ENCODE measurements at regions not wholly inside any gene's neighbourhood (a gene's known extent, or its start where the extent isn't known, plus 50 kb on each side); places are given as distances from the start of the nearest gene placed in this dataset.

DNA sequence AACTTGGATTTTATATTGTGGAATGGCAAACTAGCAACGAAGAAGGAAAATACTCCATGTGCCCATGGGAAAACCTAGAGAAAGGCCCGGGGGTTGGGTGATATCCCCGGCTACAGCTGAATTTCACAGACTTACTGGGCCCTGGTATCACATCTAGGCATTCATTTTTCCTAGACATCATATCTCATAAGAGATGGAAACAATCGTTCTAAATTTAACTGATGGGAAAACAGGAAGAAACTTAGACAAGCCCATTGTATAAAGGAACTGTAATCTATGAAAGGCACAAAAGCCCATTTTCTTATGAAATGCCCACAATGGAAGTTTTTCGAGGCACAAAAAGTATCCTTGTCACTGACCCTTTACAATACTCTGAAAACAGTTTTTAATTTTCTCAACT is 407.9 kb upstream of the LYPLAL1 start:
- H3K9me3 Mint-ChIP-seq, result no peaks in the 10 kb centered on the region
- H3K4me3 Mint-ChIP-seq (ENCODE audit: low read depth), result no peak overlapping the region
- DNase-seq (ENCODE audit: low spot score), result no peak
- H3K27ac Mint-ChIP-seq, result no peak overlapping the region
- no peaks in the 10 kb centered on the region for H3K27me3 Mint-ChIP-seq (ENCODE audit: low read depth)
- intact Hi-C loops (cut with micrococcal nuclease), result no loop called here
- no peaks in the 10 kb centered on the region for H3K36me3 Mint-ChIP-seq (ENCODE audit: low read depth)
- no peaks in the 10 kb centered on the region for H3K4me1 Mint-ChIP-seq (ENCODE audit: low read depth)

DNA sequence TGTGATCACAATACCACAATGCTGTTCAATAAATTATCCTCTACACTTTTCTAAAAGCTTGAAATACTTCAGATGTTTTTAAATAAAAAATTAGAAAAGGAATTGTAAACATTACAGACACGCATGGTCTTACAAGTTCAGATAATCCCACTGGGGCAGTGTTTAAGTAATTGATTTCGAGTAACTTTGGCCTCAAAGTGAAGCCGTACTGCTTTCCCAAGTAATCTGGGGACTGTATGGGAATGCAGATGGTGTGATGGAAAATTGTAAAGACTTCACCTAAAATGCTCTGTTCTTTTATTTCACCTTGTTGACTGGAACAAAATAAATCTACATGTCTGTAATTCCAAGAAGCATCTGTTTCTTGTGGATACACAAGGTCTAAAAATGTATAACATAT is 401.7 kb upstream of the LYPLAL1 start:
- no peak overlapping the region for H3K27ac Mint-ChIP-seq
- intact Hi-C loops (cut with micrococcal nuclease), result no loop called here
- no peak for DNase-seq (ENCODE audit: low spot score)
- H3K4me3 Mint-ChIP-seq (ENCODE audit: low read depth), result no peak overlapping the region
- H3K27me3 Mint-ChIP-seq (ENCODE audit: low read depth), result no peaks in the 10 kb centered on the region
- no peaks in the 10 kb centered on the region for H3K9me3 Mint-ChIP-seq
- no peaks in the 10 kb centered on the region for H3K36me3 Mint-ChIP-seq (ENCODE audit: low read depth)
- no peaks in the 10 kb centered on the region for H3K4me1 Mint-ChIP-seq (ENCODE audit: low read depth)

DNA sequence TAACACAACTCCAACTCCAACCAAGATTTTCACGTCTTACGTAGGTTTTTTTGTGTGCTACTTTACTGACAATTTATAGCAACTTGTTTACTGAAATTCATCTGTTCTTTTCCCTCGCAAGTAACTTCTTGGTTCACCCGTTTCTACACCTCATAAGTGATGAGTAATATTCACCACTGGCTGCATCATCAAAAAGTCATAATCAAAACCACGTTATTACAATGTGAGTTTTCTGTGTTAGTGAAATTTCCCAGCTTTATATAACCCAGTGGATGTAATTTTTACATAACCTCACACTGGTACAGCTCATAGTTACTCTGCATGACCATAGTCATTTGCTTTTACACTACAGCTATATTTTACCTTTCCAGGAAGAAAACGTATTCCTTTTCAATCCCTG is 401.1 kb upstream of the LYPLAL1 start:
- Mint-ChIP-seq H3K36me3 (ENCODE audit: low read depth) (no peaks in the 10 kb centered on the region), H3K4me3 (ENCODE audit: low read depth) (no peak overlapping the region), H3K27ac (no peak overlapping the region), H3K4me1 (ENCODE audit: low read depth) (no peaks in the 10 kb centered on the region), H3K9me3 (no peaks in the 10 kb centered on the region), H3K27me3 (ENCODE audit: low read depth) (no peaks in the 10 kb centered on the region)
- intact Hi-C loops (cut with micrococcal nuclease), result no loop called here
- no peak for DNase-seq (ENCODE audit: low spot score)

DNA sequence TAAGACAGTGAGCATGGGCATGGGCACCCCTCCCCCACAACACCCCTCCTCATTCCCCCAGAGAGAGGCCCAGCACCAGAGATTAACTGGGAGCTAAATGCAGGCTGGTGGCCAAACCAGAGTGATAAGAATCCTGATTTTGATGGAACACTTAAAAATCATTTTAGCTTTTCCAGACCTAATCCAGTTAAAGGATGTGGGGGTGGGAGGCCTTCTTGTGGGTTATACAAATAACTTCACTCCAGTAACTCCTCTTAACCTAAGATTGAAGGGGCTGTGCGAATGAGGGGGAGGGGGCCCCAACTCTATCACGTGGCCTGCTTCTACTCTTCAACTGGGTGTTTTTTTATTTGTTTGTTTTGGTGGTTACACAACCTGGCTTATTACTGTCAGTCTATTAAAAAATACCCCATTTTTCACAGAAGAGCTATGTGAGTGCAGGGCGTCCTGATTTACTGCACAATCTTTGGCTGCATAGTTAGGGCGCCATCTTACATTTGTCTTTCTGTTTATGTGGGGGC is 398.1 kb upstream of the LYPLAL1 start:
- H3K4me3 Mint-ChIP-seq (ENCODE audit: low read depth), result no peak overlapping the region
- H3K4me1 Mint-ChIP-seq (ENCODE audit: low read depth), result no peaks in the 10 kb centered on the region
- DNase-seq (ENCODE audit: low spot score), result no peak
- H3K9me3 Mint-ChIP-seq, result no peaks in the 10 kb centered on the region
- H3K27me3 Mint-ChIP-seq (ENCODE audit: low read depth), result no peaks in the 10 kb centered on the region
- intact Hi-C loops (cut with micrococcal nuclease), result no loop called here
- H3K36me3 Mint-ChIP-seq (ENCODE audit: low read depth), result no peaks in the 10 kb centered on the region
- H3K27ac Mint-ChIP-seq, result no peak overlapping the region

DNA sequence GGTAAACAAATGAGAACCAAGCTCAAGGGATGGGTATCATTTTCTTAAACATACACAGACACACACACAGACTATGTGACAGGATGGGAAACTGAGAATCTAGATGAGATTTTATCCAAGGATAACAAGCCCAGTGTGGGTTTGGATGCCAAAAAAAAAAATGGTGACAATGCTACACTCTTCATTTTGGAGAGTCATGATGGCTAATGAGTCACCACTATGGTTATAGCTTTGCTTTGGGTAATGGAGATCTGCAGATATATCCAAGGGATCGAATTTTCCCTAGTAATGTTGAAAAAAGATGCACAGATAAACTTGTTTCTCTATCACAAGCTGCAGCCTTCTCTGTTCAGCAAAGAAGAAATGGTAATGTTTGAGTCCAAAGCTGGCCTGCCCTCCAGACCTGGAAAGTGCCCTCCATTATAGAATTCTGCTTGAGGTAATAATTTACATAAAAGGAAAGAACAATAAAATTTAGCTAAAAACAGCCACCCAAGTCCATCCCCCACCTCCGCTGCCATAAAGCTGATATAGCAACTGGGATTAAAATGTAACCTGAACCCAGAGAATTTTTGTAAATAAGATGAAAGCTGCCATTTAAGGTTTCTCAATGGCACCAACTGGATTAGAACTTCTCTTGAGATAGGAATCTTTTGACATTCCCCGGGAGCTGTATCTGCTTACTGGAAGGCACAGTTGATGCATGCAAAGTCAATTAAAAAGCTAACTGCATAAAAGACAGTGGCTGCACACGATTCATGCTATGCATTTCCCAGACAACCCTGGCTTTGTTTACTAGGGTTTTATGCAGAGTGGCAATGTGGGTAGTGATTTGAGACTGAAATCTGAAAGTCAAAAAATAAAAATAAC is 395.2 kb upstream of the LYPLAL1 start:
- Mint-ChIP-seq H3K9me3 (no peaks in the 10 kb centered on the region), H3K4me3 (ENCODE audit: low read depth) (no peak overlapping the region), H3K4me1 (ENCODE audit: low read depth) (no peaks in the 10 kb centered on the region), H3K27ac (no peak overlapping the region), H3K27me3 (ENCODE audit: low read depth) (no peaks in the 10 kb centered on the region), H3K36me3 (ENCODE audit: low read depth) (no peaks in the 10 kb centered on the region)
- no peak for DNase-seq (ENCODE audit: low spot score)
- intact Hi-C loops (cut with micrococcal nuclease), result no loop called here

DNA sequence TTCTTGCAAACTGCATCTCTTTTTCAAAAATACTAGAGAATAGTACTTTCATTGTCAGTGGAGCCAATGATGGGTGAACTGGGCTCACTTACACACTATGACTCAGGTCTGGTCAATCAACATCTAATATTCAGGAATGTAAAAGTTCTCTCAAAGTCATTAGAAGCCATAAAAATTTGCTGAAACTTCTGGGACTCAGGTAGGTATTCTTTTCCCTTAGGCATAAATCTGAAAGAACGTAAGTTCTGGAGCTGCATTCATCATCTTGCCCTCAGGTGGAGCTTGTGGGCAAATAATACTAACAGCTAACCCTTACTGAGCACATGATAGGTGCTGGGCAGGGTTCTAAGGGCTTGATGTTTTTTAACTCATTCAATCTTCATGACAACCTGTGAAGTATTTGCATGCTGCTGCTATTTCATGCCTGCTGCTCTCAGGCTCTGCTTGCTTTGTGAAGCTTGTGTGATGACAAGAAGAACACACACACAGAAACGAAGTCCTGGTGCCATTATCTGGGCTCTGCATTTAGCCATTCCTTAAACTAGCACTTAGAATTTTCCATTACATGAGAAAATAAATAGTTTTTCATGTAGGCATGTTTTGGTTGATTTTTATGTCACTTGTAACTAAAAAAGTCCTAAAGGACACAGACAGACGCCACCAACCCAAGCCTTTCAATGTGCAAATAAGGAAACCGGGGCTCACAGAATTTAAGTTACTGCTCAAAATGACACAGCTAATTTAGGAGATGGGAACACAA is 394.2 kb upstream of the LYPLAL1 start:
- no peak for DNase-seq (ENCODE audit: low spot score)
- Mint-ChIP-seq H3K36me3 (ENCODE audit: low read depth) (no peaks in the 10 kb centered on the region), H3K27ac (no peak overlapping the region), H3K9me3 (no peaks in the 10 kb centered on the region), H3K4me1 (ENCODE audit: low read depth) (no peaks in the 10 kb centered on the region), H3K27me3 (ENCODE audit: low read depth) (no peaks in the 10 kb centered on the region), H3K4me3 (ENCODE audit: low read depth) (no peak overlapping the region)
- intact Hi-C loops (cut with micrococcal nuclease), result no loop called here

DNA sequence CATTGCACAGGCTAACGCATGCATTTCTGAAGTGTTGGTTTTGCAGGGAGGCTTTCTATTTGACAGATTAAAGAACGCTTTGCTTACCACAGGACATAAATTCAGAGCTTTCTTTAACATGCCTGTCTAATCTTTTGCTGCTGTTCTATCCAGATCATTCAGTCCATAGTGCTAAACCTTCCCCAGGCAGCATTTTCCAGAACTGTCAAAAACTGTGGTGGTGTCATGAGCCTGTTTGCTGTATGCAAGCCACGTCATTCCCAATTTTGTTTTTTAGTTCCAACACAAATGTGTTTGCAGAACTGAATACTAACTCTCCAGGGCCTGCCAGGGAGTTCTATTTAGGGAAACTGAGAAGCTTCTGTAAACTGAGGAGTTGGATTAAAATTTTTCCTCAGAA is 390.5 kb upstream of the LYPLAL1 start:
- no peak overlapping the region for H3K4me3 Mint-ChIP-seq (ENCODE audit: low read depth)
- H3K4me1 Mint-ChIP-seq (ENCODE audit: low read depth), result no peaks in the 10 kb centered on the region
- H3K27ac Mint-ChIP-seq, result no peak overlapping the region
- DNase-seq (ENCODE audit: low spot score), result no peak
- no peaks in the 10 kb centered on the region for H3K36me3 Mint-ChIP-seq (ENCODE audit: low read depth)
- no peaks in the 10 kb centered on the region for H3K27me3 Mint-ChIP-seq (ENCODE audit: low read depth)
- no peaks in the 10 kb centered on the region for H3K9me3 Mint-ChIP-seq
- intact Hi-C loops (cut with micrococcal nuclease), result no loop called here

DNA sequence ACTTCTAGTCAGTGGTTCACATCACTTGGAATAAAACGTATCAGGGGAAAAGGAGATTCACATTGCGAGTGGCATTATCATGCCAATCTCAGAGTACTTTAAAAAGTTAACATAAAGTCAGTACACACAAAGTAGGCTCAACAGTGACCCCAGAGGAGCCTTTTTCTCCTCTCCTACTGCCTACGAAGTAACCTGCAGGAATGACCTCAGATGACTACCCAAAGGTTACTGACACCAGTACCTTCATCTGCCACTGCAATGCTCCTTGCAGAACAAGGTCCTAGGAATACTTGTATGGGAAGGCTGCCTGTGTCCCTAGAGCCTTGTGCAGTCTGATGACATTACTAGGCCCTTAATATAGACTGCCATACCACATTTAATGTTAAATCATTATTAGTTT is 389.8 kb upstream of the LYPLAL1 start:
- no peak overlapping the region for H3K4me3 Mint-ChIP-seq (ENCODE audit: low read depth)
- H3K27me3 Mint-ChIP-seq (ENCODE audit: low read depth), result no peaks in the 10 kb centered on the region
- no peak for DNase-seq (ENCODE audit: low spot score)
- intact Hi-C loops (cut with micrococcal nuclease), result no loop called here
- H3K27ac Mint-ChIP-seq, result no peak overlapping the region
- no peaks in the 10 kb centered on the region for H3K4me1 Mint-ChIP-seq (ENCODE audit: low read depth)
- H3K9me3 Mint-ChIP-seq, result no peaks in the 10 kb centered on the region
- no peaks in the 10 kb centered on the region for H3K36me3 Mint-ChIP-seq (ENCODE audit: low read depth)

DNA sequence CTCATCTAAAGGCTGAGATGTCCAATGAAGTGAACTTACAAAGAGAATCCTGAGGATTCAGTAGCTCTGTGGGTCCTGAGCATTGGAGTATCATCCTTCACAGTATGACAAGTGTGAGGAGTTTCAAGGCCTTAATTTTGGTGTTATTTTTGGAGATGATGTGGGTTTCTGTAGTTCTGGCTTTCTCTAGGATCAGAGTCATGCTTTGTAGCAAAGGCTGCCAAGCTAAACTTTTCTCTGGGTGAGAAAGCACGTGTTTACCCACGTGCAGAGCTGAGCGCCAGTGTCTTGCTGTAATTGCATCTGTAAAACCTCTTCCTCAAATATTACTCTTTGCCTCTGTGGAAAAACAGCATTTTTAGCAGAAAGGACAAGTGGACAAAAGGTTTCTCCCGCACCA is 387.8 kb upstream of the LYPLAL1 start:
- H3K27ac Mint-ChIP-seq, result no peak overlapping the region

DNA sequence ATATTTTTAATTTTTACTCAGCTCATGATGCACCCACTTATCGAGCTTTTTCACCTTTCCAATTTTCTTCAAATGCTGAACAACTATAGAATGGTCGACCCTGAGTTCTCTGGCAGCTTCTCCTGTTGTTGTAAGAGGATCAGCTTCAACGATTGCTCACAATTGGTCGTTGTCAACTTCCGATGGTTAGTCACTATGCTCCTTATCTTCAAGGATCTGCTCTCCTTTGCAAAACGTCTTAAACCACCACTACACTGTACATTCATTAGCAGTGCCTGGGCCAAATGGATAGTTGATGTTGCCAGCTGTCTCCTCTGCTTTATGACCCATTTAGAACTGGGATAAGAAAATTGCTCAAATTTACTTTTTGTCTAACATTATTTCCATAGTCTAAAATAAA is 385.9 kb upstream of the LYPLAL1 start:
- Mint-ChIP-seq H3K36me3 (ENCODE audit: low read depth) (no peaks in the 10 kb centered on the region), H3K9me3 (no peaks in the 10 kb centered on the region), H3K27me3 (ENCODE audit: low read depth) (no peaks in the 10 kb centered on the region), H3K27ac (no peak overlapping the region), H3K4me3 (ENCODE audit: low read depth) (no peak overlapping the region), H3K4me1 (ENCODE audit: low read depth) (no peaks in the 10 kb centered on the region)
- no peak for DNase-seq (ENCODE audit: low spot score)
- intact Hi-C loops (cut with micrococcal nuclease), result no loop called here

More for the DNA sequence above, 387.8 kb upstream of the LYPLAL1 start:
- no peak overlapping the region for H3K4me3 Mint-ChIP-seq (ENCODE audit: low read depth)
- no peak for DNase-seq (ENCODE audit: low spot score)
- H3K36me3 Mint-ChIP-seq (ENCODE audit: low read depth), result no peaks in the 10 kb centered on the region
- no peaks in the 10 kb centered on the region for H3K27me3 Mint-ChIP-seq (ENCODE audit: low read depth)
- intact Hi-C loops (cut with micrococcal nuclease), result no loop called here
- H3K9me3 Mint-ChIP-seq, result no peaks in the 10 kb centered on the region
- no peaks in the 10 kb centered on the region for H3K4me1 Mint-ChIP-seq (ENCODE audit: low read depth)

DNA sequence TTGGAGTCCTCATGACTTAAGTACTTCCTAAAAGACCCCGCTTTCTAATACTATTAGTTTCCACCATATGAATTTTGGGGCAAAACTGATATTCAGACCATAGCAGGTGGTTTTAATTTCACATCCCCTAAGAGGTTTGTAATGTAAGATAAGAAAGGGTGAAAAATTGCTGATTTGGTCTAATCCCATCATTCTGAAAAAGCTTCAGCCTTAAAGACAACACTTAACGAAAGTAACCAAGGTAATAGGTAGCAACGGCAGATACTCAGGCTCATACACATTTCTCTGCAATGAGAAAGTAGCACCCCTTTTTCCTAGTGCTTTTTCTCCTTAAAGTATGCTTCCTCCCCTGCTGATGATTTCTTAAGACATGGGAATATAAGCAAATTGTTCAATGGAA is 376.9 kb upstream of the LYPLAL1 start:
- DNase-seq (ENCODE audit: low spot score), result no peak
- Mint-ChIP-seq H3K36me3 (ENCODE audit: low read depth) (no peaks in the 10 kb centered on the region), H3K9me3 (no peaks in the 10 kb centered on the region), H3K27ac (no peak overlapping the region), H3K27me3 (ENCODE audit: low read depth) (no peaks in the 10 kb centered on the region), H3K4me3 (ENCODE audit: low read depth) (no peak overlapping the region), H3K4me1 (ENCODE audit: low read depth) (no peaks in the 10 kb centered on the region)
- intact Hi-C loops (cut with micrococcal nuclease), result no loop called here

DNA sequence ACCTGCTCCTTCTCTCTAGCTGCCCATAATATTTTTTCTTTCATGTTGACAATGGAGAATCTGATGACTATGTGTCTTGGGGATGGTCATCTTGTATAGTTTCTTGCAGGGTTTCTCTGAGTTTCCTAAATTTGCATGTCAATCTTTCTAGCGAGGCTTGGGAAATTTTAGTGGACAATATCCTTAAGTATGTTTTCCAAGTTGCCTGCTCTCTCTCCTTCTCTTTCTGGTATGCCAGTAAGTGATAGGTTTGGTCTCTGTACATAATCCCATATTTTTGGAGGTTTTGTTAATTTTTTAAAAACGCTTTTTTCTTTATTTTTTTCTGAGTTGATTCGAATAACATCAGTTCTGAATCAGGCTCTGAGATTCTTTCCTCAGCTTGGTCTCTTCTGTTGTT is 370.9 kb upstream of the LYPLAL1 start:
- Mint-ChIP-seq H3K4me1 (ENCODE audit: low read depth) (no peaks in the 10 kb centered on the region), H3K9me3 (no peaks in the 10 kb centered on the region), H3K27me3 (ENCODE audit: low read depth) (no peaks in the 10 kb centered on the region), H3K36me3 (ENCODE audit: low read depth) (no peaks in the 10 kb centered on the region), H3K27ac (no peak overlapping the region), H3K4me3 (ENCODE audit: low read depth) (no peak overlapping the region)
- intact Hi-C loops (cut with micrococcal nuclease), result no loop called here
- DNase-seq (ENCODE audit: low spot score), result no peak

DNA sequence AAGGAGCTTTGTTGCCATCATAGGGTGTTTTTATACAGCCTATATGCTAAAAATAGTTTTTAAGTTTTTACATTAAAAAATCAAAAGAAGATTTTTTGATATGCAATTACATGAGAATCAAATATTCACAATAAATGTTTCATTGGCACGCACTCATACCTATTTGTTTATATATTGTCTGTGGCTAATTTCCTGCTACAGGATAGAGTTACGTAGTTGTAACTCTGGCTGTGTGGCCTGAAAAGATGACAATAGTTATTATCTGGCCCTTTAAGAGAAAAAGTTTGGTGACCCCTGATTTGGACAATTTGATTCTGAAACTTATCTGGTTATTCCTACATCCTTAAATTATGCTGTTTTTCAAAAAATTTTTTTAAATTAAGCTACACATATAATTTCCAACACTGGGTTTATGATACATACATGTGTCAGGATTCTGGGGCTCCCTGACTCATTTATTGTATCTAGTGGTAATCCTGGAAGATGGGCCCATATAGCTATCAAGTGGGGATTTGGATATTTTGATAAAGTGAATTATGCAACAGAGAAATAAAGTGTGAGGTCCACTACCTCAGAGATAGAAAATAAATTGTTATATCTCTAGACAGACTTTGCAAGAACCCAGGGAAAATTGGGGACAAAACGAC is 370.2 kb upstream of the LYPLAL1 start:
- no peak for DNase-seq (ENCODE audit: low spot score)
- H3K27ac Mint-ChIP-seq, result no peak overlapping the region
- intact Hi-C loops (cut with micrococcal nuclease), result no loop called here
- H3K27me3 Mint-ChIP-seq (ENCODE audit: low read depth), result no peaks in the 10 kb centered on the region
- H3K4me3 Mint-ChIP-seq (ENCODE audit: low read depth), result no peak overlapping the region
- H3K36me3 Mint-ChIP-seq (ENCODE audit: low read depth), result no peaks in the 10 kb centered on the region
- H3K4me1 Mint-ChIP-seq (ENCODE audit: low read depth), result no peaks in the 10 kb centered on the region
- no peaks in the 10 kb centered on the region for H3K9me3 Mint-ChIP-seq
